KG1 (cell line): ENCODE measurements at regions not wholly inside any gene's neighbourhood (a gene's known extent, or its start where the extent isn't known, plus 50 kb on each side); places are given as distances from the start of the nearest gene placed in this dataset.

ENCODE experiments used
- DNase-seq: peaks from one replicate; lab custom pipeline; 2025; lab: John Stamatoyannopoulos, UW

DNA sequence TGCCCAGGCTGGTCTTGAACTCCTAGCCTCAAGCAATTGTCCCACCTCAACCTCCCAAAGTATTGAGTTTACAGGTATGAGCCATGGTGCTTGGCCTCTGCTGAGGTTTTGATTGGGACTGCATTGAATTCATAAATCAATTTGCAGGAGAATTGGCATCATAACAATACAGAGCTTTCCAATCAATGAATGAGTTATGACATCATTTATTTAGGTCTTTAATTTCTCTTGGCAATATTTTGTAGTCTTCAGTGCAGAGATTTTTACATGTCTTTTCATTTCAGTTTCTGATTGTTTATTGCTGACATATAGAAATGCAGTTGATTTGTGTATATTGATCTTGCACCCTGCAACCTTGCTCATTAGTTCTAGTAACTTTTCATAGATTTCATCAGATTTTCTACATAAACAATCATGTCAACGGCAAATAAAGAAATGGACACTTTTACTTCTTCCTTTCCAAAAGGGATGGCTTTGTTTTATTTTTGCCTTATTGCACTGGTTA, 119.9 kb downstream of the TFCP2L1 start:
- DNase-seq, result no peak
